ENCODE measurements at regions not wholly inside any gene's neighbourhood (a gene's known extent, or its start where the extent isn't known, plus 50 kb on each side); places are given as distances from the start of the nearest gene placed in this dataset.

GRCh38 chr2:117723888-117724434 is 90.5 kb upstream of the DDX18 start:
- Histone ChIP-seq H3K79me2 (ENCODE audit: control insufficient read depth, insufficient read depth, low read length) (no peaks in the 10 kb centered on the region), H3K4me2 (ENCODE audit: extremely low read depth, insufficient read depth, low read length) (no peak overlapping the region), H3K9ac (ENCODE audit: insufficient read depth, low read length) (no peak overlapping the region), H3K36me3 (ENCODE audit: control insufficient read depth, insufficient read depth, low read length) (no peaks in the 10 kb centered on the region), H4K20me1 (ENCODE audit: control insufficient read depth, extremely low read depth, insufficient read depth, low read length) (no peaks in the 10 kb centered on the region), H3K9me3 (ENCODE audit: control insufficient read depth, insufficient read depth, low read depth, low read length) (no peaks in the 10 kb centered on the region), H2AFZ (ENCODE audit: low read length) (no peak overlapping the region), H3K27ac (ENCODE audit: insufficient read depth, low read length) (no peak overlapping the region), H3K27me3 (ENCODE audit: control insufficient read depth, insufficient read depth, low read length) (no peaks in the 10 kb centered on the region), H3K4me1 (ENCODE audit: control insufficient read depth, extremely low read depth, insufficient read depth, low read length) (no peaks in the 10 kb centered on the region), H3K4me3 (replicated peaks in 1 of 4; ENCODE audit: control extremely low read depth in 1 of 4, insufficient read depth in 1 of 4, low read depth in 3 of 4, low read length in 4 of 4) (no peak overlapping the region)
- DNase-seq (ENCODE audit: low read depth in 2 of 2): no peak
- TF ChIP-seq EZH2 (IDR thresholded peaks at IDR 0.05; ENCODE audit: low read length, missing control alignments) (no peak), CTCF (conservative IDR thresholded peaks at IDR 0.05 in 1 of 2, IDR thresholded peaks at IDR 0.05 in 1 of 2; ENCODE audit: low read depth in 1 of 2, low read length in 2 of 2) (no peak)

DNA sequence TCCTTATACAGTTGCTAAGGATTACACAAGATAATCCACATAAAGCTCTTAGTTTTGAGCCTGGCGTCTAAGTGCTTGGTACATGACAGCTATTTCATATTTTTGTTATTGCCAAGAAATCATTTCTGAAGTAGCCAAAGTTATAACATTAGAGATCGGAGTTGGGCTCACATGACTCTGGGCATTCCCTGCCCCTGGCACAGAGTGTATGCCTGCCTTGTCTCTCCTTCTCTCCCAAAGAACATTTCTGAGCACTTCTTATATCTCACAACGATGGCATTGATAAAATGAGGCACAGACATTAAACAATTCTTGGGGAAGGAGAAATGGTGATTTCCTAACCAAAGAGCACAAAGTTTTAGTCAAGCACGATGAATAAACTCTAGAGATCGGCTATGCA is 87.7 kb upstream of the DDX18 start:
- no peak for DNase-seq (ENCODE audit: low read depth in 2 of 2)
- no peak overlapping the region for H3K4me3 ChIP-seq (replicated peaks in 1 of 4; ENCODE audit: control extremely low read depth in 1 of 4, insufficient read depth in 1 of 4, low read depth in 3 of 4, low read length in 4 of 4)
- no peak overlapping the region for H2AFZ ChIP-seq (ENCODE audit: low read length)
- H3K9me3 ChIP-seq (ENCODE audit: control insufficient read depth, insufficient read depth, low read depth, low read length): no peaks in the 10 kb centered on the region
- no peak overlapping the region for H3K27ac ChIP-seq (ENCODE audit: insufficient read depth, low read length)
- no peaks in the 10 kb centered on the region for H3K79me2 ChIP-seq (ENCODE audit: control insufficient read depth, insufficient read depth, low read length)
- no peak overlapping the region for H3K9ac ChIP-seq (ENCODE audit: insufficient read depth, low read length)
- TF ChIP-seq CTCF (conservative IDR thresholded peaks at IDR 0.05 in 1 of 2, IDR thresholded peaks at IDR 0.05 in 1 of 2; ENCODE audit: low read depth in 1 of 2, low read length in 2 of 2): no peak
- no peak for TF ChIP-seq EZH2 (IDR thresholded peaks at IDR 0.05; ENCODE audit: low read length, missing control alignments)
- H3K4me2 ChIP-seq (ENCODE audit: extremely low read depth, insufficient read depth, low read length): no peak overlapping the region
- no peaks in the 10 kb centered on the region for H3K4me1 ChIP-seq (ENCODE audit: control insufficient read depth, extremely low read depth, insufficient read depth, low read length)
- H3K36me3 ChIP-seq (ENCODE audit: control insufficient read depth, insufficient read depth, low read length): no peaks in the 10 kb centered on the region
- no peaks in the 10 kb centered on the region for H4K20me1 ChIP-seq (ENCODE audit: control insufficient read depth, extremely low read depth, insufficient read depth, low read length)
- H3K27me3 ChIP-seq (ENCODE audit: control insufficient read depth, insufficient read depth, low read length): no peaks in the 10 kb centered on the region

DNA sequence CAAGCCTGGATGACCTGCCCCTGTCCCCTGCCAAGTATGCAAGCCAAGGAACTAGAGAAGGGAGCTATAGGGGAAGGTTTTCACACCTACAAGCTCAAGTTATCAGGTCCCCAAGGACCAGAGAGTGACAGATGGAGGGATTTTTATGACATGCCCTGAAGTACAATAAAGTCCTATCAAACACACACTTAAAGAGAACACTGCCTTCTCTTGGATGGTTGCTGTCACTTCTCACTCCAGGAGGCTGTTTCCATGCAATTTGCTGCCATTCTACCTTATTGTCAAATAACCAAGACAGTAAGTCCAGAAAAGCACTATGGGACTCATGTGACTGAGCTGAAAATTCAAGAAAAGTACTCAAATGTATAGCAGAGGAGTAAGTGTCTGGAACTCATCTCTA is 76.6 kb upstream of the DDX18 start:
- no peaks in the 10 kb centered on the region for H3K27me3 ChIP-seq (ENCODE audit: control insufficient read depth, insufficient read depth, low read length)
- H2AFZ ChIP-seq (ENCODE audit: low read length): no peak overlapping the region
- no peaks in the 10 kb centered on the region for H4K20me1 ChIP-seq (ENCODE audit: control insufficient read depth, extremely low read depth, insufficient read depth, low read length)
- H3K4me3 ChIP-seq (replicated peaks in 1 of 4; ENCODE audit: control extremely low read depth in 1 of 4, insufficient read depth in 1 of 4, low read depth in 3 of 4, low read length in 4 of 4): no peak overlapping the region
- H3K9ac ChIP-seq (ENCODE audit: insufficient read depth, low read length): no peak overlapping the region
- no peaks in the 10 kb centered on the region for H3K36me3 ChIP-seq (ENCODE audit: control insufficient read depth, insufficient read depth, low read length)
- no peaks in the 10 kb centered on the region for H3K79me2 ChIP-seq (ENCODE audit: control insufficient read depth, insufficient read depth, low read length)
- TF ChIP-seq CTCF (conservative IDR thresholded peaks at IDR 0.05 in 1 of 2, IDR thresholded peaks at IDR 0.05 in 1 of 2; ENCODE audit: low read depth in 1 of 2, low read length in 2 of 2) (no peak), EZH2 (IDR thresholded peaks at IDR 0.05; ENCODE audit: low read length, missing control alignments) (no peak)
- H3K4me1 ChIP-seq (ENCODE audit: control insufficient read depth, extremely low read depth, insufficient read depth, low read length): no peaks in the 10 kb centered on the region
- no peak overlapping the region for H3K27ac ChIP-seq (ENCODE audit: insufficient read depth, low read length)
- no peak for DNase-seq (ENCODE audit: low read depth in 2 of 2)
- H3K4me2 ChIP-seq (ENCODE audit: extremely low read depth, insufficient read depth, low read length): no peak overlapping the region
- H3K9me3 ChIP-seq (ENCODE audit: control insufficient read depth, insufficient read depth, low read depth, low read length): no peaks in the 10 kb centered on the region

Data from fibroblast of lung (primary cell).